OCI-M2 (cell line): ENCODE measurements at regions not wholly inside any gene's neighbourhood (a gene's known extent, or its start where the extent isn't known, plus 50 kb on each side); places are given as distances from the start of the nearest gene placed in this dataset.

Source experiments
- DNase-seq: peaks from one replicate; lab custom pipeline; 2025; ENCODE audit not compliant: unreplicated experiment; lab: John Stamatoyannopoulos, UW

GRCh38 chr5:108650997-108651396 is 96.7 kb upstream of the FER start:
- no peak for DNase-seq

- DNase-seq, result no peak
Observed at GRCh38 chr5:108649646-108650045, 98.1 kb upstream of the FER start.

GRCh38 chr5:108649106-108649505 is 98.6 kb upstream of the FER start:
- DNase-seq, result no peak

GRCh38 chr5:108642170-108642906 is 105.4 kb upstream of the FER start:
- peak; percentile 39 for DNase-seq

GRCh38 chr5:108641596-108641995 is 106.1 kb upstream of the FER start:
- DNase-seq, result no peak

GRCh38 chr5:108639366-108639765 is 108.3 kb upstream of the FER start:
- no peak for DNase-seq

GRCh38 chr5:108638021-108638420 is 109.7 kb upstream of the FER start:
- no peak for DNase-seq

GRCh38 chr5:108637134-108637533 is 110.6 kb upstream of the FER start:
- DNase-seq, result no peak

GRCh38 chr5:108636135-108636853 is 111.4 kb upstream of the FER start:
- no peak for DNase-seq

- DNase-seq, result no peak
Observed at GRCh38 chr5:108634617-108635288, 112.9 kb upstream of the FER start.

GRCh38 chr5:108634010-108634616 is 113.6 kb upstream of the FER start:
- DNase-seq, result no peak

GRCh38 chr5:108629779-108630528 is 117.7 kb upstream of the FER start:
- DNase-seq, result no peak

- no peak for DNase-seq
Observed at GRCh38 chr5:108625654-108626053, 122.0 kb upstream of the FER start.

- DNase-seq, result no peak
Observed at GRCh38 chr5:108623826-108624225, 123.9 kb upstream of the FER start.

- DNase-seq, result no peak
Observed at GRCh38 chr5:108620516-108620915, 127.2 kb upstream of the FER start.

GRCh38 chr5:108619815-108620214 is 127.9 kb upstream of the FER start:
- no peak for DNase-seq

- no peak for DNase-seq
Observed at GRCh38 chr5:108617467-108618435, 129.9 kb upstream of the FER start.

- DNase-seq, result no peak
Observed at GRCh38 chr5:108615216-108615615, 132.5 kb upstream of the FER start.

- no peak for DNase-seq
Observed at GRCh38 chr5:108607421-108607820, 140.3 kb upstream of the FER start.

GRCh38 chr5:108606185-108606584 is 141.5 kb upstream of the FER start:
- DNase-seq, result no peak
